GM13977 (cell line): ENCODE measurements at regions not wholly inside any gene's neighbourhood (a gene's known extent, or its start where the extent isn't known, plus 50 kb on each side); places are given as distances from the start of the nearest gene placed in this dataset.
"Not testable (repeated sequence)": the region's sequence is repeated elsewhere in the genome, so short reads cannot be mapped to it uniquely, and the experiment has no call there.

Experiments
- DNase-seq: peaks from one replicate; pipeline ENCODE4 v3.0.0; 2012; ENCODE audit warnings: low spot score
- in situ Hi-C: fragments of 300-500 bp; cut with MboI; formaldehyde crosslinking; loops from one replicate; pipeline ENCODE4 v1.12.0; 2022; ENCODE audit warnings: low sequenced_read_pairs, low pct_unique_long_range_greater_than_20kb, mixed read lengths, inconsistent platforms; ENCODE audit not compliant: unreplicated experiment
- TF ChIP-seq, protein P1 (sequence below): IDR thresholded peaks from 2 replicates; pipeline ENCODE4 v1.5.1; 2012; ENCODE audit warnings: mild to moderate bottlenecking, control low read depth; ENCODE audit not compliant: insufficient read depth; ENCODE audit errors: extremely low read depth, missing control alignments

DNA sequence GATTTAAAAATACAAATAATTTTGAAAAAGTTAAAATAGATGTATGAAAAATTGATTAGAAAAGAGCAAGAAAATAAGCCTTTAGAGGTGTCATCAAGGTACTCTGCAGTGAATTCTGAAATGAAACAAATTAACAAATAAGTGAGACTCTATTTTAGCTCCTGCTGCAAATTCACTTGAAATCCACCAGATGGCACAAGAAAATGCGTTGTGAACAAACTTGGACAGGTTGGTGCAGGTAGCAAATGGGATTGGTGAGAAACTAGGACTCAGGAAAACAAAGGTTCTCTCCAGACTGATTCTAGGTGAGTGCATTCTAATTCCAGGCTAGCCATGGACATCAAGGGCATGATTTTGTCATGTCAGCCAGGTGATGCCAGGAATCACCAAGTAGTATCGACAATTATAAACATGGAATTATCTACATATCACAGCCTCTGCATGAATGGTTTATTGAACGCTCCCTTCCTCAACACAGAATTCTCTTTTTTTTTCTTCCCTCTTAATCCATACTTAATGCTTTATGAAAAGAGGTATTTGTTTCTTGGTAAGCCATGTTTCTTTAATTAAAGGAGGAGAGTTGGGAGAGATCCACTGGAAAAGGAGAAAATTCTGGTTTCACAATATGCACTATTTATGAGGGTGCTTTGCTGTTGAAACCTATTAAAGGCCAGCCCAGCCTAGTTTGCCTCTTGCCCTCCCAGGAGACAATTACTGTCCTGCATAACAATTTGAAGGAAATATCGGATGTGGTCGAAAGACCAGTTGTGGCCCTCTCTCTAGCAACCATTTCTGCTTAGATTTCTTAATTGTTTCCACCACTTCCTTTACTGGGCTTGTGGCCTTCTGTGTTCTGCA, 118.1 kb downstream of the ZNF365 start:
- DNase-seq, result peak; percentile 36
- TF ChIP-seq, protein P1, sequence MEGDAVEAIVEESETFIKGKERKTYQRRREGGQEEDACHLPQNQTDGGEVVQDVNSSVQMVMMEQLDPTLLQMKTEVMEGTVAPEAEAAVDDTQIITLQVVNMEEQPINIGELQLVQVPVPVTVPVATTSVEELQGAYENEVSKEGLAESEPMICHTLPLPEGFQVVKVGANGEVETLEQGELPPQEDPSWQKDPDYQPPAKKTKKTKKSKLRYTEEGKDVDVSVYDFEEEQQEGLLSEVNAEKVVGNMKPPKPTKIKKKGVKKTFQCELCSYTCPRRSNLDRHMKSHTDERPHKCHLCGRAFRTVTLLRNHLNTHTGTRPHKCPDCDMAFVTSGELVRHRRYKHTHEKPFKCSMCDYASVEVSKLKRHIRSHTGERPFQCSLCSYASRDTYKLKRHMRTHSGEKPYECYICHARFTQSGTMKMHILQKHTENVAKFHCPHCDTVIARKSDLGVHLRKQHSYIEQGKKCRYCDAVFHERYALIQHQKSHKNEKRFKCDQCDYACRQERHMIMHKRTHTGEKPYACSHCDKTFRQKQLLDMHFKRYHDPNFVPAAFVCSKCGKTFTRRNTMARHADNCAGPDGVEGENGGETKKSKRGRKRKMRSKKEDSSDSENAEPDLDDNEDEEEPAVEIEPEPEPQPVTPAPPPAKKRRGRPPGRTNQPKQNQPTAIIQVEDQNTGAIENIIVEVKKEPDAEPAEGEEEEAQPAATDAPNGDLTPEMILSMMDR, result peak; percentile 70
- in situ Hi-C loops, result no loop called here

DNA sequence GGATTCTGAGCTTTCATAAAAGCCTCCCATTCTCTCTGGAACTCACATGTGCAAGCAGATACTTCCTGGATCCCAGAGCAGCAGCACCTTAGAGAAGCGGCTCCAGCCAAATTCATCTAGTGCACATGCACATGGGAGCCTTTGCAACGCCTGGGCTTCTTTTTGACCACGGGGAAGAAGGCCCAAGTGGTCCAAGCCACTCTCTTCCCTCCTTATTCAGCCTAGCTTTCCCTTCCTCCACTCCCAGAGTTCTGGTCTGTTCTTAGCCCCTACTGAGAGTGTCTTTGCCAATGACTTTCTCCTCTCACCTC, 118.7 kb downstream of the ZNF365 start:
- TF ChIP-seq, protein P1, result no peak
- in situ Hi-C loops, result no loop called here

DNA sequence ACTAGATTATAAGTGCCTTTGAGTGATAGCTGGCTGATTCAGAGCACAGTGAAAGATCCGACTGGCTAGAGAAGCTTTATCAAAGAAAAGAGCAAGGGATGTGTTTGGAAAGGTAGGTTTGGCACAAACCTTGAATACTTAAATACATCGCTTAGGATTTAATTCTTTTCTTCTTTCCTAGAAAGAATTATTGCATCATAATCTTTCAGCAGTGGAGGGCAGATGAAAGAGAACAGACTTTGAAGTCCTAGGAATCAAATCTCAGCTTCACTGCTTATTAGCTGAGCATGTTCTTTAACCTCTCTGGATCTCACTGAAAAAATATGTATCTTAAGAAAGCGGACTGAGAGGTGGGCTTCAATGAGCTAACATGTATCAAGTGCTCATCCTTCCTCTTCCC, 122.8 kb downstream of the ZNF365 start:
- DNase-seq, result no peak
- in situ Hi-C loops, result no loop called here
- TF ChIP-seq, protein P1, result no peak

More for the DNA sequence above, 118.7 kb downstream of the ZNF365 start:
- DNase-seq, result no peak

DNA sequence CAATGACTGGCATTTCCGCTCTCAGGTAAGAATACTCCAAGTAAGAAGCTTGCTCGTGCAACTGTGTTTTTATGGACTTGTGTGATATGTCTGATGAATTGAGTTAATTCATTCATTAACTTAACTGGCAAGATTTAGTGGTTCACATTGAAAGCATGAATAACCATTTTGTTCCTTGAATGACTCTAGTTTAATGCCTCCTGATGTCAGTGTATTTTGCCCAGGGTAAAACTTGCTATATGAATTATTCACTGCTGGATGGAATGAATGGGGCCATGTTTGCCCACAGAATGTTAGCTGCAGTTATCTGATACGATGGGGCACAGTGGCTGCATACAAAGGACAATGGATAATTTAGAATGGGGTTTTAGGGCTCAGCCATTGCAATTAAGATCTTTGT, 124.1 kb downstream of the ZNF365 start:
- in situ Hi-C loops, result no loop called here
- TF ChIP-seq, protein P1, result no peak
- no peak for DNase-seq

DNA sequence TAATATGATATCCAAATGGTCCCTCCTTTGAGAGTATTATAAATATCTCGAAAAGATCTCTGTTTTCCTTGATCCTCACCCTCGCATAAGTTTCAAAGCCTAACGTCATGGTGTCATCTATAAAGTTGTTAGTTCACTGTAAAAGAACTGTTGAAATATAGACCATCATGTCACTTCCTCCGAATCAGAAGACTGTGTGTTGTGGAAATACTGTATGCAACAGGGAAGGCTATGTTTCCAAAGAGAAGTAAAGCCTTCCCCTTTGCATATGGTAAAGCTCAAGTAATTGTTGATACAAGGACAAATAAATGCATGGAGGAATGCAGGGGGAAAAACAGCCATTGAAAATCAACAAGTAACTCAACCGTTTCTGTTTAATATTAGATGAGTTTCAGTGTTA, 125.9 kb downstream of the ZNF365 start:
- DNase-seq, in situ Hi-C loops: not testable (repeated sequence)

DNA sequence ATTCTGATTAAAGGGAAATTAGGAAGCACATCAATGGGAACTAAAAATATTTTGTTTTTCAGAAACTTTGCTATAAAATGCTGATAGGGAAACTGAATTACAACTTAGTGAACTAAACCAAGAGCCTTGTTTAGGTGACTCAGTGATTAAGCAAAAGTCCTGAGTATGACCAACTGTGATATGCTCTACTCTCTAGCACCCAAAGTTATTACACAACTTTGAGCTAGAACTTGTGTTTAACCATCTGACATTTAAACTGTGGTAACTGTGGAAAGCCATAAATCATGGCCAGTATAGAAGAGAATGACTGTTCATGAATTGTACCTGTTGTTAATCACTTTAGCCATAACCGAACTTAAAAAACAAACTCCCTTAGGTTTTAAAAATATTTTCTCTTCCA, 127.4 kb downstream of the ZNF365 start:
- TF ChIP-seq, protein P1, result no peak
- DNase-seq, result no peak
- in situ Hi-C loops, result no loop called here

DNA sequence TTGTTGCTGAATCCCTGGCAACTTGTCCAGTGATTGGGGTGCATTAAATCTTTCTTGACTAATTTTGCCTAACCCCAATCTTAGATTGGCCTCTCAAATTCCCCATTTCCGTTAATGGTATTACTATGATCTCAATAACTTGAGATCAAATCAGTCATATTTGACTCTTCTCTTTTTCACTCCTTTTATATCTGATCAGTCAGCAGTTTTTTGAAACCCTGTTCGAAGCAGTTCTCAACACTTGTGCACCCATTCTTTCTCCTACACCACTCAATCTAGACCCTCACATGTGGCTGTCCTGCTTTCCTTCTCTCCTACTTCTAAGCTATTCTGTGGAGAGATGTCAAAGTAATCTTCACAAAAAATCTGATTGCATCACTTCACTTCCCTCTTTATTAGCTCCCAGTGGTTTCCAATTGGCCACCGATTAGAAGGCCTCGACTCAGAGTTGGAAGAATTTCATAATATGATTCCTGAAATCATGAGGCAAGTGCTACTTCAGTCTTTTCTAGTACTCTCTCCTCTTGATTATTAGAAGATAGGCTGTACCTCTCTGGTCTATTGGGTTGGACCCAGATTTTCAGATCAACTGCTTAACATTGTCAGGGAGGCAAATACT, 128.9 kb downstream of the ZNF365 start:
- in situ Hi-C loops, result no loop called here
- TF ChIP-seq, protein P1, result no peak
- DNase-seq, result no peak
